Globus pallidus (tissue), 1 donor: ENCODE measurements at regions not wholly inside any gene's neighbourhood (a gene's known extent, or its start where the extent isn't known, plus 50 kb on each side); places are given as distances from the start of the nearest gene placed in this dataset.

Experiments used
- DNase-seq: peaks from one replicate; pipeline ENCODE4 v3.0.0-alpha.2; 2015; ENCODE audit warnings: low spot score

GRCh38 chr2:2694746-2695145 is 363.7 kb upstream of the MYT1L start:
- DNase-seq: no peak

DNA sequence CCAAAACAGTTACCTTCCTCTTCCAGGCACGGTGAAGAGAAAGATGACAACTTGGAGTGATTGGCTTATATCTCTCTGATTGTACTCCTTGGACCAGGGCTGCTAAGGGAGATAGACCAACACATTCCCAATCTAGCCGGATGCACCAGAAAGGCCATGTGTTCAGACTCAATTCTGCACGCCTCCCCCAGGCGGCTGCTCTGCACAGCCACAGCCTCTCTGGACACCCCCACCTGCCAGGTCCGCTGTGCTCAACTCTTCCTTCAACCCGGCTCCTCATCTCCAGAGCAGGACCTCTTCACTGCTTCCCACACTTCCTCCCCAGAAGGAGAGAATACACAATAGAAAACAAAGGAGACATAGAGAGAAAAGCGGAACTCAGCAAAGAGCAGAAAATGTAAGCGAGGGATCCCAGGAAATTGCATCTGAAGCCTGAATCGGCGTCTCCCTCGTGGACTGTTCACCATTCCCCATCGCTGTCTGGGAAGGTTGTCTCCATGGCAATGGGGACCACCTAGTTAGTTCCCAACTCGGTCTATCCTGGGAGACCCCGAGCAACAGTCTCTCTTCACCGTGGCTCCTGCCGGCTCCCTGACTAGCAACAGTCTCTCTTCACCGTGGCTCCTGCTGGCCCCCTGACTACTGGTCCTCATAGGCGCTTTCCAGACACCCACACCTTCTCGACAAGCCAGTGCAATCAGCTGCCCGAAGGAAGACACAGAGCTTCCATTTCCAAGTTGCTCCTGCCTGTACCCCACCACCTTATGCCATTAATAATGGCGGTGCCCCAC is 361.7 kb upstream of the MYT1L start:
- DNase-seq: no peak

DNA sequence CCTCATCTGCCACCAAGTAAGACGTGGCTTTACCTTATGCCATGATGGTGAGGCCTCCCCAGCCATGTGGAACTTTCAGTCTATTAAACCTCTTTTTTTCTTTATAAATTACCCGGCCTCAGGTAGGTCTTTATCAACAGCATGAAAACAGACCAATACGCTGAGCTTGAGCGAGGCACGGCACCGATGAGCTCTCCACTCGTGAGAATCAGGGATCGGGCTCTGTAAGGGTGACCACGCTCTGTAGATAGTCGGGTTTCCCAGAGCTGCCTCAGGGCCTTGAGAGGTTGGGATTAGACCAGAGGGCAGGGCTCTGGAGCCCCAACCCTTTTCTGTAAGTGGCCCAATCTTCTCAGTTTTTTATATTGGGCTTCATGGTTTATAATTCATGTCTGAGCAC is 360.3 kb upstream of the MYT1L start:
- DNase-seq: no peak

DNA sequence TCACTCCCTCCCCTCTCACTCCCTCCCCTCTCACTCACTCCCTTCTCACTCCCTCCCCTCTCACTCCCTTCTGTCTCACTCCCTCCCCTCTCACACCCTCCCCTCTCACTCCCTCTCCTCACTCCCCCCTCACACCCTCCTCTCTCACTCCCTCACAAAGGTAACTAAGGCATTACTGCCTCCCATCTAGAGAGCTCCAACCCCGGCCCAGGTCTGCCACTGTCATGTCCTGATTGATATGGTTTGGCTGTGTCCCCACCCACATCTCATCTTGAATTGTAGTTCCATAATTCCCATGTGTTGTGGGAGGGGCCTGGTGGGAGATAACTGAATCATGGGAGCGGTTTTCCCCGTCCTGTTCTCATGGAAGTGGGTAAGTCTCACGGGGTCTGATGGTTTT is 359.9 kb upstream of the MYT1L start:
- DNase-seq: no peak

GRCh38 chr2:2689306-2689705 is 358.2 kb upstream of the MYT1L start:
- DNase-seq: no peak

DNA sequence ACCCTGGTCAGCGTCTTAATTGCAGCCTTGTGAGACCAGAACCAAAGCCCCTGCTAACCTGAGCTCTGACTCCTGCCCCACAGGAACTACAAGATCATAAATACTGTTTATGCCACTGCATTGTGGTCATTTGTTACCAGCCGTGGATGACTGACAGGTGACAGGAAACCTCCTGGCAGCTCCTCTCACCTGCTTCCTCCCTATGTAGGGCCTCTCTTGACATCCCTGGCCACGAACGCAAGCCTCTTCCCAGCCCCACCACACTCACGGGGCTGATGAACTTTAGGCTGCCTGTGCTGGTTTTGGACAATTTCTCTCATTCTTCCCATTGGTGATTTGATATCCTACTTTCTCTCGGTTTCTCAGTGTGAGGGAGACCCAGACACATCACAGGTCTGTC is 357.2 kb upstream of the MYT1L start:
- no peak for DNase-seq

- no peak for DNase-seq
Measured at GRCh38 chr2:2687745-2688144, 356.7 kb upstream of the MYT1L start.

DNA sequence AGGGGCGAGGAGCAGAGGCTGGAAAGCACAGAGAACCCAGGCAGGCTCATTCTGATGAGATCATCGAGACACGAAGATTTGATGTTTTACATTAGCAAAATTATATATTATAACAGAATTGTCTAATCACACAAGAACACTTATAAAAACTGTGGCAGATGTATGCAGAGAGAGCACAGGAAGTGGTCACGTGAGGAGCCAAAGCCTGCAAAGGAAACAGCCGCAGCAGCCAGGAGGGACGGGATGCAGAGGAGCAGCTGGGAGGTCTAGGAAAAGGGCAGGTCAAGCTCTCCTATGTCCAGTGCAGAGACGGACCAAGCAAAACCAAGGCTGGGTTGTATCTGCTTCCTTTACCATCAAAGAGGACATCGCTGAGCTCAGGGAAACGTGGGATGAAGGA is 355.1 kb upstream of the MYT1L start:
- DNase-seq: no peak

GRCh38 chr2:2683606-2684224 is 352.6 kb upstream of the MYT1L start:
- DNase-seq: no peak

DNA sequence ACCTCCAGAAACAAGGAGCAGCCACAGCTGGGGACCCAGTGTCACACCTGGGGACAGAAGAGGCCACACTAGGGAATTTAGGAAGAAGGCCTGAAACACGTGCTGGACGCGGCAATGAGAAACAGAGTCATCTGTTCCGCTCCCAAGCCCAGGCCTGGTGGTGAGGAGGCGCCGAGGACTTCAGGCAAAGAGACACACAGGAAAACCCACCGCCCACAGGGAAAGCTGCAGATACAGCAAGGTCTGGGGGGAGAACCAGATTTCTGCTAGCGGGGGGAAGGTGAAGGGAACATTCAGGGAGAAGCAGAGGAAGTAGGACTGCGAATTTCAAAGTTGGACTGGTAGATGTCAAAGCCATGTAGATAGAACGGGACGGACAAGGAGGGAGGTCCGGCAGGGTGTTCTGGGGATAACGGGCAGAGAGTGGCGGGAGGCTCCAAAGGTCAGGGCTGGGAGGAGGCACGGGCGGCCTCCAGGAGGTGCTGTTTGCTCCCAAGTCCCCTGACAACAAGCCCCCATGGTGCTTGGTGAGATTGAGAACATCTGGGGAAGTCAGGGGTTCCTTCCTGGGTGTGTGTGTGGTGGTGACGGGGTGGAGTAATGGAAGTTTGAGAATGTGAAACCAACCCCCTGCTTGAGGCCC is 351.7 kb upstream of the MYT1L start:
- DNase-seq: no peak

- no peak for DNase-seq
Measured at GRCh38 chr2:2681711-2682251, 350.7 kb upstream of the MYT1L start.

DNA sequence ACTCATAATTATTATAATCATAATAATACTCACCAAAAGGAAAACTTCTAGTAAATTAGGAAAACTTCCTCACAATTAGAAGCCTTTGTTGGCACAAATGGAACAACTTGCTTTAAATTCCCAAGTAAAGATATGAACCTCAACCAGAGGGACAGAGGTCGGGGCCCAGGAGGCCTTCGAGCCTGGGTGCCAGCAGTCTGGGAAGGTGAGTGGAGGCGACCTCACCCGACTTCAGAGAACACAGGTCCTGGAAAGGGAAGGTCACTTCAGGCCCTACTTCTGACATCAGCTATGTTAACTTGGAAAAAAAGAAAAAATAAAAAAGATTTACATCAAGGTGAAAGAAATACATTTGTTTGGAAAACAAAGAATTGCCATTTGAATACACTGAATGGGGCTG is 350.0 kb upstream of the MYT1L start:
- DNase-seq: no peak

DNA sequence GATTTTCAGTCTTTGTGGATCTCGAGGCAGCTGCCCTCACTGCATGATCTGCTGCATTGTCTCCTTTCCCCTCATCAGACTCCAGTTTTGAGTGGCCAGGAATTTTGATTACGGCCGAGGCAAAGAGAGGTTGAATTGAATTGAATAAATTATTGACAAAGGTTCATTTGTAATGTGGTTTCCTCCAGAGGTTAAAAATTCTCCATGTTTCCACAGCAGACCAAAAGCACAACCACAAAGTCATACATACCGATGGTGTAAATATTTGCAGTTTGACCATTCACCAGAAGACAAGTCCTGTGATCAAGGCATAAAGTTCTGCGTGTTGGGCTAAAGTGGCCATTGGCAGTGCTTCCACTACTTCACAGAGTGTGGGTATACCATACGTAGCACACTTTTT is 343.8 kb upstream of the MYT1L start:
- no peak for DNase-seq

DNA sequence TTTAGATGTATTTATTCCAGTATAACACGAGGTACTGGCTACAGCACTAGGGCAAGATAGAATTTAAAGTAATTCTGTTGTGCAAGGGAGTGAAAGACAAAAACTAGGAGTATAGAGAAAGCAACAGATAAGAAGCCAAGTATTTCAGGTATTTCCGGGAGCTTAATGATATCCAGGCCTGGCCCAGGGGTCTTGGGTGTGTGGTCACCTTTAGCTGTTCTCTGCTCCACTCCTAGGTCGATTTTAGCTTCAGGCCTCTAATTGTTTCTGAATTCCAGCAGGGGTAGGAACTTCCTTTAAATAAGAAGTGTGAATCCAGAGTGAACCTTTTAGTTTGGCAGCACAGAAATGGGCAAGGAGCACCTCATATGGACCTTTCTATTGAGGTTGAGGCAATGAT is 342.3 kb upstream of the MYT1L start:
- no peak for DNase-seq

DNA sequence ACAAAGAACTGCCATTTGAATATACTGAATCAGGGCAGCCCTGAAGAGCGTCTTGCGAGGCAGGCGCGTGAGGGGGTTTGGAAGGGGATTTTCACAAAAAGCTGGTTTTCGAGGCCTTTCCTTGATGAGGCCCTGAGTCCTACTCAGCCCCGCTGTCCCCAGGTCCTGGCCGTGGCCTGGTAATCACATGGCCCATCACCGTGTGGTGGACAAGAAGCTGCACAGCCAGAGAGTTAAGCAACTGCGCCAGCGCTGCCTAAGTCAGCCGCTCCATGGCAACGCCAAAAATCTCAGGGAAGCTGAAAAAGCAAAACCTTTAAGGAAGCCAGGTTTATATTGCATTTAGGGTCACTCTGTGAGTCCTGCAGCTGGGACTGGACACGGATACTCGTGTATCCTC is 341.2 kb upstream of the MYT1L start:
- no peak for DNase-seq

- DNase-seq: peak; percentile 43
Measured at GRCh38 chr2:2671826-2672225, 340.8 kb upstream of the MYT1L start.

DNA sequence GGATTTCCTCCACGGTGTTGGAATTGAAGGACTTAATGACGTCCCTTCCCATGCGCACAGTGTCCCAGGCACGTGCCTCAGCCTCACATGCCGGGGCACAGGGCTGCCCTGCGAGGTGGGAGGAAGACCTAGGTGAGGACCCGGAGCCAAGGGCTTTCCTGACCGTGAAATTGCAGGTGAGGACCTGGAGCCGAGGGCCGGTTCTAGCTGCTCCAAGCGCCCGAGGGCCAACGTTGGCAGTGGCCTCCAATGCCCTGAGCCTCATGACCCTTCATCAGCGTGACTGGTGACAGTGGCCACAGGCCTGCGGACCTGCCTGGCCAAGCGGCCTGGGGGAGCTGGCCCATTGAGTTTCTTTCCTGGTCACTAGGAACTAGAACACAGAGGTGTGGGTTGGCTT is 338.2 kb upstream of the MYT1L start:
- DNase-seq: no peak

- DNase-seq: no peak
Measured at GRCh38 chr2:2668681-2669265, 337.7 kb upstream of the MYT1L start.

DNA sequence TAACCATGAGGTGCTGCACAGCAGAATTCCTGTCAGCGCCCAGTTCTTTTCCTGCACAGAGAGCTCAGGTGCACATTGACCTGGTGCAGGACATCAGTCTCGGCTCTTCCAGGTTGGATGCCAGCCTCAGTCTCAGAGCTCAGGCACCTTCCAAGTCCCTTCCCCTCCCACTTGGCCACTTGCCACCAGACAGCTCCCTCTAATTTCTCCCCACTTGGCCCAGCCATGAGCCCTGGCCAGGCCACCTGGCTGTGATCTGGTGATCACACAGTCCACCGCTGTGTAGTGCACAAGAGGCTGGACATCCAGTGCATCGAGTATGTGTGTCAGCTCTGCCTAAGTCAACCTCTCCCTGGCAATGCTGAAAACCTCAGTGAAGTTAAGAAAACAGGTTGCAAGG is 336.6 kb upstream of the MYT1L start:
- no peak for DNase-seq

DNA sequence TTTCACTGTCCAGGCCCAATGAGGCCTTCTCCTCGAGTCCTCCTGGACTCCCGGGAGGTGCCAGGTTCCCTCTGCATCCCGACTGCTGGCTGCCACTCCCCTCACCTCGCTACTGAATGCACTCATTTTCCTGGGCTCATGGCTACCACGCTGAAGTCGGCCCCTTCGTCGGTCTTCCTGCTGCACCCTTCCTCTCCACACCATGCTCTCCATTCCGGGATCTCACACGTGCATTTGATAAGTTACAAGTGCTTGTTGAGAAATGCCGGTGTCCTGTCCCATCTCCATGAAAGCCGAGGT is 334.7 kb upstream of the MYT1L start:
- no peak for DNase-seq

DNA sequence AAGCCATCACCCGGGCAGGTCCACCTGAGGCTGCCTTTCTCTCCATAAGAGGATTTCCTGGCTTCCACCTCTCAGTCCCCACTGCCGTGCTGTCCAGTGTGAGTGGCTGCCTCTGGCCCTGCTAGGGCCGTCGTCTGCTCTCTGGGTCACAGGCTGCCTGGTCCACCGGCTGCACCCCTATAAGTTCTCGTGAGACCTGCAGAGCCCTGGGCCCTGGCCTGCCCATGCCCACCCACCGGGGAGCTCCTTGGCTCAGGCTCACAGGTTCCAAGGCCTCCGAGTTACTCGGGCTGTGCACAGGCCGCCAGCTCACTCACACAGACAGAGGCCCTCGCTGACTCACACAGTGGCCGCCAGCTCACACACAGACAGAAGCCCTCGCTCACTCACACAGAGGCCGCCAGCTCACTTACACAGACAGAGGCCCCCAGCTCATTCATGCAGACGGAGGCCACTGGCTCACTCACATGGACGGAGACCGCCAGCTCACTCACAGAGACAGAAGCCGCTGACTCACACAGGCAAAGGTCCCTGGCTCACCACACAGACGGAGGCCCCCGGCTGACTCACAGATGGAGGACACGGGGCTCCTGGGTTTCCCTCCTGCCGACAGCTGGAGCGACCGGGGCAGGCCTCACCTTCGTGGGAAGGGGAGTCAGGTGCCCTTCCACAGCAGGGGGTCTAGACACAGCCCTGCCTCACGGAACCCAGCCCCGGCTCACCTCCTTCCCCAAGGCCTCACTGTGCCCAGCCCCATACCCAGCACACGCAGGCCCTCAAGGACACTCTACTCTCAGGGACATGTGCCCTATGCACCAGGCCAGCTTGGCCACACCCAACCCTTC is 334.1 kb upstream of the MYT1L start:
- DNase-seq: no peak

DNA sequence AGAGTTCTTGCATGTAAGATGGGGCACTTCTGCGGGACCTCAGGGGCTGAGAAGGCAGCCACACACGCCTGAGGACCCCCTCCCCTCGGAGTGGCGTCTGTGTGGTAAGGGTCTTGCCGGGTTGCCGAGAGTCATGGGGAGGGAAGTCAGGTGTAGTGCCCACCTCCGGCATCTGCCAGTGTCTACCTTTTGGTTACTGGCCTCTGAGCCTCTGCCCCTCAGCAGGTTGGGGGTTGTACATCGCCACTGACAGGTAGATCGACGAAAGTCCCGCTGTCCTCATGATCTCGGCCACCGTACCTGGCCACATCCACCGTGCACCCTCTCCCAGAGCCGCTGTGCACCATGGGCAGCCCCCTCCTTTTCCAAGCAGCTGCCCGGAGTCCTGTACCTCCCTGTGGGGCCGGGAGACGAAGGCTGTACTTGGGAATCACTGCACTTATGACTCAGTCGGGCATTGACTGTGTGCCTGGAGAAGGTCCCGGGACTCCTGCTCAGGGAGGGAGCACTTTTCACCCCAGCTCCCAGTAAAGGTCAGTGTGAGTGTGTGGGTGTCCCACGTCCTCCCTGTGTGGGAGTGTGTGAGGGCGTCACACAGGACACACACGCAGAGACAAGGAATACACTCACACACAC is 332.4 kb upstream of the MYT1L start:
- no peak for DNase-seq
